ENCODE measurements at regions not wholly inside any gene's neighbourhood (a gene's known extent, or its start where the extent isn't known, plus 50 kb on each side); places are given as distances from the start of the nearest gene placed in this dataset.

- CTCF ChIA-PET, result interaction anchor here (0.6 kb wide), 1 partner anchor 365 kb away, joined by 5 read pairs; no protein-coding TSS in a partner anchor
- Mint-ChIP-seq H3K36me3 (ENCODE audit: insufficient read depth, unreplicated experiment) (no peaks in the 10 kb centered on the region), H3K9me3 (ENCODE audit: unreplicated experiment) (no peaks in the 10 kb centered on the region)
Observed at GRCh38 chr4:178958725-178959440, 1516.6 kb upstream of the AGA start.

GRCh38 chr4:178963446-178964045, 1521.3 kb upstream of the AGA start:
- ChIA-PET POLR2A (no interaction called here), CTCF (interaction anchor here (0.7 kb wide), 1 partner anchor 384 kb away, joined by 3 read pairs; no protein-coding TSS in a partner anchor)
- peaks cover 12% of the 10 kb centered on the region for H3K4me1 Mint-ChIP-seq (ENCODE audit: insufficient read depth, unreplicated experiment)
- TF ChIP-seq CTCF (IDR thresholded peaks at IDR 0.05; ENCODE audit: unreplicated experiment), result no peak
- H3K36me3 Mint-ChIP-seq (ENCODE audit: insufficient read depth, unreplicated experiment), result no peaks in the 10 kb centered on the region
- H3K27ac Mint-ChIP-seq (ENCODE audit: low read depth, unreplicated experiment), result no peak overlapping the region
- no peaks in the 10 kb centered on the region for H3K9me3 Mint-ChIP-seq (ENCODE audit: unreplicated experiment)
- no peak for DNase-seq (ENCODE audit: unreplicated experiment)
- no peak overlapping the region for H3K4me3 Mint-ChIP-seq (ENCODE audit: unreplicated experiment)
- BruUV-seq (replicated peaks), result no TSS peak
- H3K27me3 Mint-ChIP-seq (ENCODE audit: insufficient read depth, unreplicated experiment), result no peaks in the 10 kb centered on the region
- intact Hi-C loops (cut with micrococcal nuclease), result no loop called here

More at GRCh38 chr4:178958725-178959440, 1516.6 kb upstream of the AGA start:
- peaks cover 6% of the 10 kb centered on the region for H3K4me1 Mint-ChIP-seq (ENCODE audit: insufficient read depth, unreplicated experiment)
- DNase-seq (ENCODE audit: unreplicated experiment), result no peak
- POLR2A ChIA-PET, result no interaction called here
- no peak for TF ChIP-seq CTCF (IDR thresholded peaks at IDR 0.05; ENCODE audit: unreplicated experiment)
- no peaks in the 10 kb centered on the region for H3K27me3 Mint-ChIP-seq (ENCODE audit: insufficient read depth, unreplicated experiment)
- no peak overlapping the region for H3K4me3 Mint-ChIP-seq (ENCODE audit: unreplicated experiment)
- BruUV-seq (replicated peaks), result no TSS peak
- no peak overlapping the region for H3K27ac Mint-ChIP-seq (ENCODE audit: low read depth, unreplicated experiment)
- intact Hi-C loops (cut with micrococcal nuclease), result no loop called here

GRCh38 chr4:178966644-178967043, 1524.4 kb upstream of the AGA start:
- no peak overlapping the region for H3K4me3 Mint-ChIP-seq (ENCODE audit: unreplicated experiment)

More at GRCh38 chr4:178966644-178967043, 1524.4 kb upstream of the AGA start:
- Mint-ChIP-seq H3K9me3 (ENCODE audit: unreplicated experiment) (no peaks in the 10 kb centered on the region), H3K27ac (ENCODE audit: low read depth, unreplicated experiment) (no peak overlapping the region), H3K36me3 (ENCODE audit: insufficient read depth, unreplicated experiment) (no peaks in the 10 kb centered on the region), H3K4me1 (ENCODE audit: insufficient read depth, unreplicated experiment) (peaks cover 18% of the 10 kb centered on the region), H3K27me3 (ENCODE audit: insufficient read depth, unreplicated experiment) (no peaks in the 10 kb centered on the region)
- DNase-seq (ENCODE audit: unreplicated experiment), result no peak
- intact Hi-C loops (cut with micrococcal nuclease), result no loop called here
- POLR2A ChIA-PET, result no interaction called here
- no TSS peak for BruUV-seq (replicated peaks)
- no peak for TF ChIP-seq CTCF (IDR thresholded peaks at IDR 0.05; ENCODE audit: unreplicated experiment)
- CTCF ChIA-PET, result no interaction called here
